GM19463 (cell line): ENCODE measurements at regions not wholly inside any gene's neighbourhood (a gene's known extent, or its start where the extent isn't known, plus 50 kb on each side); places are given as distances from the start of the nearest gene placed in this dataset.

Experiments used
- ATAC-seq: cut with Tn5 transposase; IDR thresholded peaks from one replicate; pipeline ENCODE4 v1.9.1; 2021; ENCODE audit warnings: mild to moderate bottlenecking, moderate library complexity; ENCODE audit not compliant: unreplicated experiment

DNA sequence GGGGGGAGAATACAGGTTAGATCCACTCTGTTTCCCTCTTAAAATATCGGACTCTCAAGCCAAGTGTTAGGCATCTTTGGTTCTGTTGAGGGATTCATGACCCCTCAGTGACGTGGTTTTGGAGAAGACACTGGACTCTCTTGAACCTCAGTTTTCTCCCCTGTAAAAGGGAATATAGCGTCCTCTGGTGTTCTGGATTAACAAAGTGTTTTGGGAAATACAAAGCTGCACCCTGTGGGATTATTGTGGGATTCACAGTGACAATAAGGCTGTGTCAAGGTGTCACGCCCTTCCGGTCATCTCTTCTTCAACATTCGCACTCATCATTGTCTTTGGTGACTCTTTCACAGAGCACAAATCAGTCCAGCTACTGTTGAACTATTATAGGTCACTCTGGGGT is 139.0 kb downstream of the IRX1 start:
- ATAC-seq, result no peak

DNA sequence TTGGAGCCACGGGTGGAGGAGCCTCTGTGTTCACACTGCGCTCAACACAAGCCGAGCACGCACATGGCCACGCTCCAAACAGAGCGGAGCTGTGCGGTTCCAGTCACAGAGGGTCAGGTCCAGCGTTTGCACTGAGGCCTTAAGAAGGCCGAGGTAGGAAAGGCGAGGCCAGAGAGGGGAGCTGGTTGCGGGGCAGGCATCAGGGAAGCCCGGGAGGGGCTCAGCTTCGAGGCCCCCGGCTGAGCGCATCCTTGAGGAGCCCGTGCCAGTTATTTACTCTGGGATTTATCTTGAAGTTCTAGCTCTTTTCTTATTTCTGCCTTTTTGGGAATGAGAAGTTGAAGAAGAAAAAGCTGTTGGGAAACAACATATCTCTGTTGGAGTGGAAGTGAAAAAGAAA is 140.8 kb downstream of the IRX1 start:
- no peak for ATAC-seq

DNA sequence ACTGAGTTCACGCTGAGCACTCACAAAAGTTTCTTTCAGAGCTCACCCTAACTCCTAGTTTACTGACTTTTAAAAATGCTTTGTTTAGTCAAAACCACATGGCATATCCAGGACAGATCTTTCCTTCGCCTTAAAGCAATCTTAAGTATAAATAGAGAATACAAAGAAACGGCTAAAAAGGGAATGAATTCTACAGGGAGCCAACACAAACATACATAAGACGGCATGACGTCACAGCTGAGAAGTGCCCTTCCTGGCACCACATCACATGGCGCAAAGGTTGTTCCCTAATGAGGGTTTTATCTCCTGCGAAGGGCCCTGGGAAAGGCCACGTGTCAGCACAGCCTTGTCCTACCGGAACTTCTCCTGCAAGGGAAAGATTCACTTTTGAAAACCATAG is 141.3 kb downstream of the IRX1 start:
- ATAC-seq, result no peak

DNA sequence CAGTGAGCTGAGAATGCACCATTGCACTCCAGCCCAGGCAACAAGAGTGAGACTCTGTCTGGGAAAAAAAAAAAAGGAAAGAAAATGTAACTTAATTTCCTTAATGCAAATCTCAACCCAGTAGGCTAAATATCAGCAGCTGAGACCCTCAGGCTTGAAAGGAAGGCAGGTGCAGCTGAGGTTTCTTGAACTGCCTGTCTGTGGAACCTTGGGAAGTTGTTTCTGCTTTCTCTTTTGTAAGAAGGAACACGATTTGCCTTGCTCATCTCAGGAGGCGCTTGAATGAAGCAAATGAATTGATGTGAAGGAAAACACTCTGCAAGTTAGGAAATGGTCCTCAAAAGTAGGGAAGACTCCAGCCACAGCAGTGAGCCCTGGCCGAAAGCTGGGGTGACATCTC is 143.3 kb downstream of the IRX1 start:
- no peak for ATAC-seq

DNA sequence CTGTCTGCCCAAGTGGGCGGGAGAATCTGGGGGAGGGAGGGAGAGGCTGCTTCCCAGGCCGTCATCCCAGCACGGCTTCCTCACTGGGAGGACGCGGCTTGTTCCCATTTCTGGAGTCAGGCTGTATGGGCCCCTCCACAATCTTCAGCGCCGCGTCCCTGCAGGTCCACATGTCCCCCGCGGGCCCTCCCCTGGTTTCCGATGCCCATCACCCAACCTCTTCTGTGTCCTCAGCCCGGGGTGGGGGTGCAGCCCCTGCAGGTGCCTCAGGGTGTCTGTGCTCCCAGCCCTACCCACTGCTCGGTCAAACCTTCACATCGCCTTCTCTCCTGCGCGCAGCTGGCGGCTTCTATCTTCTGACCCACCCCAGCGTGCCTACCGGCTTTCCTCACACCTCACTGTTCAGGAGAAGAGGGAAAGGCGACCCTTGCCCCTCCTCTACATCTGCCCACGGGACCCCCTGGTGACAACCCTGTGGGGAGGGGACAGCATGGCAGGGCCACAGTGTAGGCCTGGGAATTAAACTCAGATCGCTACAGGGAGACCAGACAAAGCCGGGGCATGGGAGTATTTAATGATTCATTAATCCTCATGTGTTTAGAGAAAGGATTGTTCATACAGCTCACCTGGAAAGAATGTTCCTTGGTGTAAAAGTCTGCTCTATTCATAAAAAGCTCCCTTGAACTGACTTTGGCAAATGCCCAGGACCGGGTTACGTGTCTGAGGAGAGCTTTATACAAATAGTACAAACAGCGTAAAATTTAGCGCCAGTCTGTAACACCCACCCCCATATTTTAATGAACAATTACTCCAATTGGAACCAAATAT is 145.1 kb downstream of the IRX1 start:
- no peak for ATAC-seq

DNA sequence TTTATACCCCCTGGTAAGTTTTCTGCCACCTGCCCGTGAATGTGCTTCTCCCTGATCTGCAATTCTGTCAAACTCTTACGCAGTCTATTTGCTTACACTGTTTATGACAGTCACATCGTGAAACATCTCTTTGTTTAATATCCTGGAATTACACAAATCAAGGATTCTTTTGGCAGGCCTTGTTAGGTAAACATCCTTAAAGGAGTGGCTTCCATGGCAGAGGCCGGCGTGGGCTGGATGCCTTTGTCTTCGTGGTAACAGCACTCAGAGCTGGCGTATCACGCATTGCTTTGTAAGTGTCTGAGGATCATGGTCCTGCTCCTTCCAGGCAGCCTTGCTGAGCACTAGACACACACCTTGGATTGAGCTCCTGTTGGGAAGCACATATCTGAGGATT is 145.7 kb downstream of the IRX1 start:
- ATAC-seq, result no peak

DNA sequence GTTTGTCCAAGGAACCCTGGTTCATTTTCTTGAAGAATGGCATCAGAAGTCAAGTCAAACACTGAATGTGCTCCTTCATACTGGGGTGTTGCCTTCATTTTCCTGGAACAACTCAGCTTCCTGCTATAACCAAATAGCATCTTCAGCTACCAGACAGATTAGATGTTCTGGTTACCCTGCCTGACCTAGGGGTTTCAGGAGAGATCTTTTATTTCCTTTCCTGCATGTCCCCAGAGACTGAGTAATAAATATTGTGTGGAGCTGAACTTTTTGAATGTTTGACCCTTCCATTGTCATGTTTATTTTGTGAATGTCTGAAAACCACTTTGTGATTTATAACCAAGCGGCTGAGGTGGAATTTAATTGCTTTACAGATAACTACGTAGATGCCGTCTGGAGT is 147.1 kb downstream of the IRX1 start:
- no peak for ATAC-seq

DNA sequence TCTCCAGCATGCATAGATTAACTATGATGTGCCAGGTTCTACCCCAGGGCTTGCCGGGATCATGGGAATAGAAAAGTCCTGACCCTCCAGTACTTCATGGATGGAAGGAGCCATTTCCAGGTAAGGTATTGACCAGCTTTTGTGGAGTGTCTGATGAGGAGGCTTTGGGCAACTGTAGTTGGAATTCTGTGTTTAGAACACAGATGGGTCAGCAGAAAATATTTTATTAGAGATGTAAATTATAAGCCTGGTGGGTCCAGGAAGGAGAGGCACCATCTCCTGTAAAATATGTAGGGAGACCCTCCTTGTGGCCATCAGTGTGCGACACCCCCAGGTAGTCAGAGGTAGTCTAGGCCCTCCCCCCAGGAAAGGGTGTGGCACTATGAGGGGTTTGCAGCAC is 156.2 kb downstream of the IRX1 start:
- no peak for ATAC-seq

DNA sequence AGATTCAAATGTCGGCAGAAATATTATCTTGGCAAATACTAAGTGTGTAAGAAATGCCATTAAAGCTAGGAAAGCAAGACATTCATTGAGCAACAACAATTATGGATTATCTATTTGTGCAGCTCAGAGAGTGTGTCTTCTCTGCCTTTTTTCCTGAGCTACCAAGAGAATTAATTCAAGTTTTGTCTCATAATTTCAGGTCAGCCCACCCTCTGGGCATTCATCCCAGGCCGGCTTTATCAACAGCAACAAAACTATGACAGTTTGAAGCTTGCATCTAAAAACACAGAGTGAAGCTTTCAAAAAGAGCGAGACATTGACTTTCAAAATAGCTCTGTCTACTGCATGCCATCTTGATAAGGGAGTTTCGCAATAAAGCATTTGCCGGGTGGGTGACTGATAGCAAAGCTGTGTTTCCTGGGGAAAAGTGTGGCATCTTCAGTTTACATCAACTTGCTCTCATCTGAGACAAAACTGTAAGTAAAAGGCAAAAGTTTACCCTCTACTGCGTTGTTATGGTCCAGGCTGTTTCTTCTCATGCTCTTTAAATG is 182.4 kb downstream of the IRX1 start:
- no peak for ATAC-seq

DNA sequence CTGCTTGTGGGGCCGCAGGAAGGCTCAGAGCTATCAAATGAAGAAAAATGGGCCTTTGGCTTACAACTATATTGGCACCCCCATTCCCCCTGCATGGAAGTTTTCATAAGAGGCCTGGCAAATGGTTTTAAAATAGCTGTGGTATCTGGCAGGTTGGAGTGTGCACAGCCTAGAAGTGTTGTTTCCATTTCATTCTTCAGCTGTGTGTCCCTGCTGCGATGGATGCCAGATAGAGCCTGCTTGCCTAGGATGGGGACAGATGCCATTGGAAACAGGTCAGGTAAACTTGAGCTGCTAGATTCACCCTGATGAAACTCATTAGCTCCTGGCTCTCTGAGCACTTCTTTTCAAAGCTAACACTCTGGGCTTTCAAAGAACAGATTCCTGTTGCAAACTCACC is 183.3 kb downstream of the IRX1 start:
- no peak for ATAC-seq

DNA sequence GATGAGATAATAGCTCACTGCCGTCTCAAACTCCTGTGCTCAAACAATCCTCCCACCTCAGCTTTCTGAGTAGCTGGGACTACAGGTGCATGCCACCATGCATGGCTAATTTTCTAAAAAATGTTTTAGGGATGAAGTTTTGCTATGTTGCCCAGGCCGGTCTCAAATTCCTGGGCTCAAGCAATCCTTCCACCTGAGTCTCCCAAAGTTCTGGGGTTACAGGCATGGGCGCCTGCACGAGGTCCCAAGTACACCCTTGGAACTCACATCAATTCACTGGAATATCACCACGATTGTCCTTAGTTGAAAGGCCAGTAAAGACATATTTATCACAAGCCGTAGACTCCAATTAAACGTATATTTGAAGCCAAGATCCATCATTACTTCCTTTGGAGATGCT is 184.6 kb downstream of the IRX1 start:
- no peak for ATAC-seq

DNA sequence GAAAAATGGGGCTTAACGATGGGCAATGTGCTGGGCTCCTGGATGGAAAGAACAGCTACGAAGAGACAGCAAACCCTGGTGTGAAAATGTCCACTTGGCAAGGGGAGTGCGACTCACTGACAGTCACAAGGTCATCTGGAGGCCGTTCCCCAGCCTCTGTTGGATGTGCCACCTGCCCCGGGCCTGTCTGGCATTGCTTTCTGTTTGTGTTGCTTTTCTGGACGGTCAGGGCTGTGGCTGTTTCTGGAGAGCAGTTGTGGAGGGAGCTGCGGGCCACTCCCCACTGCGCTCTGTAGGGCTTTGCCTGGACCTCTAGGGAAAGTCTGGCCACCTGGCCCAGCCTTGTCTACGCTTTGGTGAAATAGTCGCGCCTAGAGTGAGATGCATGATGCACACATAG is 185.3 kb downstream of the IRX1 start:
- no peak for ATAC-seq

DNA sequence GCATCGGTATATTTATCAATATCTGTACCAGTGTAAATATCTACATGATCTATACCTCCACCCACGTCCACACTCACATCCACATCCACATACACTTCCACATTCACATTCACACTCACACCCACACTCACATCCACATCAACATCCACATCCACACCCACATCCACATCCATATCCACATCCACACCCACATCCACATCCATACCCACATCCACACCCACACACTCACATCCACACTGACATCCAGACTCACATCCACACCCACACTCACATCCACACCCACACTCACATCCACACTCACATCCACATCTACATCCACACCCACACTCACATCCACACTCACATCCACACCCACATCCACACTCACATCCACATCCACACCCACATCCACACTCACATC is 189.2 kb downstream of the IRX1 start:
- ATAC-seq, result no peak

DNA sequence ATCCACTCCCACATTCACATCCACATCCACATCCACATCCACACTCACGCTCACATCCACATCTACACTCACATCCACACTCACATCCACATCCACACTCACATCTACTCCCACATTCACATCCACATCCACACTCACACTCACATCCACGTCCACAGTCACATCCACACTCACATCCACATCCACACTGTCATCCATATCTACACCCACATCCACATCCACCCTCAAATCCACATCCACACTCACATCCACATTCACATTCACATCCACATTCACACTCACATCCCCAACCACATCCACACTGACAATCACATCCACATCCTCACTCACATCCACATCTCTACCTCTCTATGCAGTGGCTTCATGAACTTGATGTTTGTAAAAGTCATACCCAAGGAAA is 190.5 kb downstream of the IRX1 start:
- no peak for ATAC-seq

DNA sequence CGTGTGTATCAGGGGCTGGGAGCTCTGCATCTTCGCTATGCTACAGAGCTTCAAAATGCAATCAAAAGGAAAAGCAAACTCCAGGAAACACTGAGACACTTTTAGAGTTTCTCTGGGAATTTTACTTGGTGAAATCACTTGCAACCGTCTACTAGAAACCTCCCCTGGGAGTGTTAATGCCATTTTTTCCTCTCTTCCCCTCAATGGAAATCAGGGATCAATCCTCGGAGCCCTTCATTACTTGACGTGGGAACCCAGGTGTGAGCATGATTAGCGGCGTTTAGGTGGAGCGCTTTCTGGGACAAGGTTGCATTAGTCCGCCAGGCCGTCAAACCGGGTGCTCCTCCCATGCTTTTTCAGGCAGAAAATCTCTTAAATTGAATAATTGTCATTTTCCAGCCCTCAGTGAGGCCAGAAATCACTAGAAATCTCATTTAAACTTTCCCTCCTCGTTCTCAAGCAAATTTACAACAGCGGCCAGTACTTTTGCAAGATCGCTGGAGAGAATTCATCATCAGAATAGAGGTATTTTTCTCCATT is 191.3 kb downstream of the IRX1 start:
- ATAC-seq, result no peak

DNA sequence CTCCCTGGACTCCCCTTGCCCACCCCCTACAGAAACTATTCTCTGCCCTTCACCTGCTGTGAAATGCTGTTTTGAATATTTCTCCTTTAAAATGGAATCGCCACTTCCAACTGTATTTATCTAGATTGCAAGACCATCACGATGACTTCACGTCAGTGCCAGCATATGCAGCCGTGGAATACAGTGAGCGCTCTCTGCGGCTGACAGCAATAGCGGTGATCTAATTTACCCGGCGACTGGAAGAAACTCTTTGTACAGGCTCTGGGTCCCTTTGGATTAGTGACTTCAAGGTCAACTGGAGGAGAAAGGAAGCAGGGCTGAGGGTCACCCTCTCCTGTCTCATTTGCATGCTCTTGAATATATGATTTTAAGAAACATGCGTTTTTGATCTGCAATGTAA is 192.0 kb downstream of the IRX1 start:
- ATAC-seq, result no peak

DNA sequence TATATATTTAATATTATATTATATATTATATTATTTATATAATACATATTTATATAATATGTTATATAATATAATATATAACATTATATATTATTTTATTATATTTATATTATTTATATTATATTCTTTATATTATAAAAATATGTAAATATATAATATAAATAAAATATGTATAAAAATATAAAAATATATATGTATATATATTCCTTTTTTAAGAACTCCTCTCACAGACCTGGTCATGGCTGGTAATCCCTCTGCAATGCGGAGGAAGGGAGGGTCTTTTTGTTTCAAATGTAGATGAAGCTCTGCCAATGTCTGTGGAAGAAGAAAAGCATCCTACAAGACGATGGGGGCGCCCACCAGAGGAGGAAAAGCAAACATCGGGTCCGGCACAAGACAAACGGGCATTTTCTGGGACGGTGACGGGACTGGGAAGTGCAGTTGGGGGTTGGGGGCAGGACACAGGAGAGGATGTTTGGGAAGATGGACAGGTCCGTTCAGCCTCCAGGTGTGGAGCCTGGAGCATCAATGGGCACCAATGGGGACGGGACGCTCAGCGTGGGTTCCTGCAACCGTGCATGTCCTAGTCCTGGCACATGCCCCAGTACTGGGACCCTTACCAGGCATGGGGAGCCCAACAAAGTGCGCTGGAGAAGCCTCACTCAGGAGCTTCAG is 194.0 kb downstream of the IRX1 start:
- no peak for ATAC-seq

DNA sequence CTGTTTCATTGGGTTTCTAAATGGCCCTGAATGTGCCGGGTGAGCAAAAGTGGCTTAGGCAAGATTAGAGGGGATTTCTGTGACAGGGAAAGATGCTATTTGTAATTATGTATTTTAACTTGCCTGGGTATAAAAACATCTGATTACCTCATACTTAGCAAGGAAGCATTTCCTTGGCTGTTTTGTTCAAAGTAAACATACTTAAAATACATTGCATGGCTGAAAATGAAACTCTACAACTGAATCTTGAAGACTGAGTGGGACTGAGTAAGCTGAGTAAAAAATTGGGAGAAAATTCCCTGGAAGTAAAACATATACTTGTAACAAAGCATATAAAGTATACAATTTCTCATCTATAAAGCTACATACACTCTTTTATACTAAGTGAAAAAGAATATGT is 197.5 kb downstream of the IRX1 start:
- ATAC-seq, result no peak

DNA sequence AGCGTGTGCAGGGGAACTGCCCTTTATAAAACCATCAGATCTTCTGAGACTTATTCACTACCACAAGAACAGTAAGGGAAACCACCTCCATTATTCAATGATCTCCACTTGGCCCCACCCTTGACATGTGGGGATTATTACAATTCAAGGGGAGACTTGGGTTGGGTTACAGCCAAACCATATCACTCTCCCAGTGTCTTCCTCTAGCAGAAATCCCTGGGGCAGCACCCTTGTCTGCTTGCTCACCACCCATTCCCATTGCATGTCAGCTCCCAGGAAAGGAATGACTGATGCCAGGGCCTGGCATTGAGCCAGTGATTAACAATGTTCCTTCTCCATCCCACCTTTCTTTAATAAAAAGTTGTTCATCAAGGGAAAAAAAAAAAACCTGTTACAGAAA is 199.0 kb downstream of the IRX1 start:
- ATAC-seq, result no peak

DNA sequence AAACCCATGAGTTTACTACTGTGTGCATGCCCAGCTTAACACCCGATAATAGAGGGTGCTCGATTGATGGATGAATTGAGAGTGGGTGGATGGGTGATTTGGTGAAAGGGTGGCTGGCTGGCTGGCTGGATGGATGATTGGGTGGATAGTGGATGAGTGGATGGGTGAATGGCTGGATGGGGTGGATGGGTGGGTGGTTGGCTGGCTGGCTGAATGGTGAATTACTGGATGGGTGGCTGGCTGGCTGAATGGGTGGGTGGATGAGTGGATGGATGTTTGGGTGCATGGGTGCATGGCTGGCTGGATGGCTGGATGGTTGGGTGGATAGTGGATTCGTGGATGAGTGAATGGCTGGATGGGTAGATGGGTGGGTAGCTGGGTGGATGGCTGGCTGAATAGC is 201.1 kb downstream of the IRX1 start:
- no peak for ATAC-seq

DNA sequence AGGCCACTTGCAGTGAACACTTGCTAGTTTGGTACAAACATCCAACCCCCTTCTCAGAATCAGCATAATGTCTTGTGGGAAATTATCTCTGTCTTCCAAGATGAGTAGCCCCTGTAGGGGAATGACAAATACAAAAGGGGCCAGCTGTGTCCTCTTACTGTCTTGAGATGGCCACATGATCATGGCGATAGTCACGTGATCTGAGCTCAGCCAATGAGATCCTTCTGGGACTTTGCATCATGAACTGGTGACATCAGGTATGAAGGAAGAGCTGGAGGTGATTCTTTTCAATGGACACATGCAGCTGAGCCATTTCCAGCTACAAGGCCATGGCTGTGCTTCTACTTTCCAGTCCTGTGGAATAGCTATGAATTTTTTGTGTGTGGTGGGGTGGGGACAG is 206.3 kb downstream of the IRX1 start:
- no peak for ATAC-seq

DNA sequence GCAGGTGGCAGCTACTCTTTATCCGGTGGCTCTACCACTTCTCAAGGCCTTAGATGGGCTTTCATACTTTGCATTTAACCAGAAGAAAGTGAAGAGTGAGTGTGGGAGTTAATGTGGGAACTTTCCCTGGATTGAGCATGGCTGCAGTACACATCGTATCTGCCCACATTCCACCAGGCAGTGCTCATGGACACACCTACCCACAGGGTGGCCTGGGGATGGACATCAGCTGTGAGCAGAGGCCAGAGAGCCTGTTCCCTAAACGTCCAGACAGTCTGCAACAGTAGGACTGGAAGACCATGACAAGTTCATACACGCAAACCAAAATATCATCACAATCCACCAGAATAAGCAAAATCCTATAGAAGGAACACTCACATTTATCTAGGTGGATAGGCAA is 213.8 kb downstream of the IRX1 start:
- ATAC-seq, result no peak
